Liver (tissue), 8 donors: ENCODE measurements at regions not wholly inside any gene's neighbourhood (a gene's known extent, or its start where the extent isn't known, plus 50 kb on each side); places are given as distances from the start of the nearest gene placed in this dataset.

Source experiments
- DNase-seq: peaks from one replicate; pipeline ENCODE4 v3.0.0-alpha.2; 2017; ENCODE audit warnings: low spot score
- H3K27ac ChIP-seq, 2 donors: one replicate each; pipeline ENCODE4 v1.7.0; 2013; ENCODE audit warnings: inconsistent platforms in 2 of 2, low read length in 2 of 2, control low read depth in 1 of 2, low read depth in 1 of 2, mild to moderate bottlenecking in 1 of 2
- H3K27me3 ChIP-seq, 4 donors: one replicate each; pipeline versions ENCODE4 v1.6.1 to v1.7.0; 2013; ENCODE audit warnings: low read length in 3 of 4, inconsistent platforms in 1 of 4, mild to moderate bottlenecking in 1 of 4, moderate library complexity in 1 of 4; ENCODE audit not compliant: control insufficient read depth in 4 of 4, insufficient read depth in 4 of 4
- H3K36me3 ChIP-seq, 4 donors: one replicate each; pipeline versions ENCODE4 v1.6.1 to v1.7.0; 2013; ENCODE audit warnings: low read length in 3 of 4, mild to moderate bottlenecking in 3 of 4, low read depth in 1 of 4, moderate library complexity in 1 of 4; ENCODE audit not compliant: control insufficient read depth in 4 of 4, insufficient read depth in 3 of 4
- H3K4me1 ChIP-seq, 4 donors: one replicate each; pipeline versions ENCODE4 v1.6.1 to v1.7.0; 2013; ENCODE audit warnings: low read length in 3 of 4, mild to moderate bottlenecking in 3 of 4, moderate library complexity in 1 of 4; ENCODE audit not compliant: control insufficient read depth in 4 of 4, insufficient read depth in 4 of 4
- H3K4me3 ChIP-seq, 3 donors: one replicate each; pipeline versions ENCODE4 v1.6.1 to v1.7.0; 2013; ENCODE audit warnings: low read length in 3 of 3, control low read depth in 1 of 3, low read depth in 1 of 3, mild to moderate bottlenecking in 1 of 3
- H3K9ac ChIP-seq, 2 donors: one replicate each; pipeline ENCODE4 v1.7.0; 2013; ENCODE audit warnings: low read length in 2 of 2, mild to moderate bottlenecking in 2 of 2, moderate library complexity in 2 of 2, control low read depth in 1 of 2, low read depth in 1 of 2
- H3K9me3 ChIP-seq, 4 donors: one replicate each; pipeline versions ENCODE4 v1.6.1 to v1.7.0; 2013; ENCODE audit warnings: low read length in 3 of 4; ENCODE audit not compliant: control insufficient read depth in 4 of 4
- CTCF ChIP-seq: fragments of 150-350 bp; IDR thresholded peaks from 2 replicates; pipeline ENCODE4 v1.5.1; 2017; ENCODE audit warnings: improper control_type of control experiment, low read depth, low read length; ENCODE audit not compliant: missing input control
- EGR1 ChIP-seq, 2 donors: IDR thresholded peaks; 2 replicates each; pipeline ENCODE4 v1.6.1; 2016 to 2018; ENCODE audit warnings: antibody characterized with exemption in 2 of 2, low read depth in 2 of 2
- FOXA1 ChIP-seq: IDR thresholded peaks from 2 replicates; pipeline ENCODE4 v1.6.1; 2016; ENCODE audit warnings: antibody characterized with exemption
- FOXA2 ChIP-seq: IDR thresholded peaks from 2 replicates; pipeline ENCODE4 v1.6.1; 2016; ENCODE audit warnings: antibody characterized with exemption
- HNF4A ChIP-seq, 2 donors: conservative IDR thresholded peaks; 2 replicates each; pipeline ENCODE4 v1.6.1; 2016; ENCODE audit warnings: antibody characterized with exemption in 2 of 2, mild to moderate bottlenecking in 2 of 2
- MAX ChIP-seq: IDR thresholded peaks from 2 replicates; pipeline ENCODE4 v1.6.1; 2016; ENCODE audit warnings: antibody characterized with exemption
- RAD21 ChIP-seq, 2 donors: IDR thresholded peaks; 2 replicates each; pipeline ENCODE4 v1.6.1; 2016; ENCODE audit warnings: antibody characterized with exemption in 2 of 2, mild to moderate bottlenecking in 2 of 2
- REST ChIP-seq: IDR thresholded peaks from 2 replicates; pipeline ENCODE4 v1.6.1; 2016; ENCODE audit warnings: antibody characterized with exemption, mild to moderate bottlenecking
- RXRA ChIP-seq, 2 donors: IDR thresholded peaks; 2 replicates each; pipeline ENCODE4 v1.6.1; 2017 to 2018; ENCODE audit warnings: antibody characterized with exemption in 2 of 2, mild to moderate bottlenecking in 1 of 2
- SP1 ChIP-seq: IDR thresholded peaks from 2 replicates; pipeline ENCODE4 v1.6.1; 2018; ENCODE audit warnings: antibody characterized with exemption, mild to moderate bottlenecking
- TAF1 ChIP-seq: conservative IDR thresholded peaks from 2 replicates; pipeline ENCODE4 v1.6.1; 2016; ENCODE audit warnings: antibody characterized with exemption, mild to moderate bottlenecking
- WGBS: extraction: QIAGEN DNeasy Blood & Tissue Kit; methylation state at CpG from one replicate; pipeline ENCODE4 v1.1.7; 2013; 5-methylcytosine and 5-hydroxymethylcytosine counted together
- TF ChIP-seq, protein P1 (sequence below): IDR thresholded peaks from 2 replicates; pipeline ENCODE4 v1.6.1; 2016; ENCODE audit warnings: antibody characterized with exemption
- donor health status: healthy.
- donor health status: healthy.
- donor health status: healthy.
- donor health status: healthy.
- donor health status: healthy.

DNA sequence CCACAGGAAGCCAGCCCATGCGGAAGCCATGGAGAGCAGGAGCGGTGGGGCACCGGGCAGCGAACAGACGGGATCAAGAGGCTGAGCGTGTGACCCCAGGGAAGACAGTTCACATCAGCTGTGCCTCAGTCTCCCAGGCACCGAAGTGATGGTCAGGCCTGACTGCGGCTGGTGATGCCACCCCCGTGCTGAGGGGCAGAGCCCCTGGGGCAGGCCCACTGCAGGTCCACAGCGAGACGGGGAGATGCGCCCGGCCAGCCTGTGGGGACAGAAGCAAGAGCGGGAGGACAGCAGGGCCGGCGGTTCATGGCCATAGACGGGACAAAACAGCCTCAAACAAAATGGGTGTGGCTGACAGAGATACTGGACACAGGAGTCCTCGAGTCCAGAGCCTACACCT is 93.8 kb downstream of the RIPK4 start:
- no peaks in the 10 kb centered on the region for H3K4me1 ChIP-seq
- H3K9me3 ChIP-seq, result no peaks in the 10 kb centered on the region
- no peaks in the 10 kb centered on the region for H3K36me3 ChIP-seq
- H3K9ac ChIP-seq, result no peak overlapping the region
- 92% methylated on average over 18 of the region's 18 CpGs for WGBS
- H3K27ac ChIP-seq, result no peak overlapping the region
- H3K27me3 ChIP-seq, result no peaks in the 10 kb centered on the region
- DNase-seq, result no peak
- TF ChIP-seq HNF4A (conservative IDR thresholded peaks at IDR 0.05) (no peak), FOXA2 (no peak), TAF1 (no peak), SP1 (no peak), RXRA (IDR thresholded peaks at IDR 0.05) (no peak), EGR1 (IDR thresholded peaks at IDR 0.05; ENCODE audit: low read depth in 2 of 2) (no peak), REST (no peak)
- TF ChIP-seq, protein P1, sequence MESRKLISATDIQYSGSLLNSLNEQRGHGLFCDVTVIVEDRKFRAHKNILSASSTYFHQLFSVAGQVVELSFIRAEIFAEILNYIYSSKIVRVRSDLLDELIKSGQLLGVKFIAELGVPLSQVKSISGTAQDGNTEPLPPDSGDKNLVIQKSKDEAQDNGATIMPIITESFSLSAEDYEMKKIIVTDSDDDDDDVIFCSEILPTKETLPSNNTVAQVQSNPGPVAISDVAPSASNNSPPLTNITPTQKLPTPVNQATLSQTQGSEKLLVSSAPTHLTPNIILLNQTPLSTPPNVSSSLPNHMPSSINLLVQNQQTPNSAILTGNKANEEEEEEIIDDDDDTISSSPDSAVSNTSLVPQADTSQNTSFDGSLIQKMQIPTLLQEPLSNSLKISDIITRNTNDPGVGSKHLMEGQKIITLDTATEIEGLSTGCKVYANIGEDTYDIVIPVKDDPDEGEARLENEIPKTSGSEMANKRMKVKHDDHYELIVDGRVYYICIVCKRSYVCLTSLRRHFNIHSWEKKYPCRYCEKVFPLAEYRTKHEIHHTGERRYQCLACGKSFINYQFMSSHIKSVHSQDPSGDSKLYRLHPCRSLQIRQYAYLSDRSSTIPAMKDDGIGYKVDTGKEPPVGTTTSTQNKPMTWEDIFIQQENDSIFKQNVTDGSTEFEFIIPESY, result no peak
- H3K4me3 ChIP-seq, result no peak overlapping the region

- DNase-seq, result no peak
Observed at GRCh38 chr21:41672543-41672915, 94.3 kb downstream of the RIPK4 start.

More at GRCh38 chr21:41672543-41672915, 94.3 kb downstream of the RIPK4 start:
- Histone ChIP-seq H3K4me3 (no peak overlapping the region), H3K9me3 (no peaks in the 10 kb centered on the region), H3K9ac (no peak overlapping the region), H3K27me3 (no peaks in the 10 kb centered on the region), H3K4me1 (no peaks in the 10 kb centered on the region), H3K36me3 (no peaks in the 10 kb centered on the region), H3K27ac (no peak overlapping the region)
- 88% methylated on average over 1 of the region's 1 CpG for WGBS
- TF ChIP-seq MAX (no peak), TAF1 (no peak), HNF4A (conservative IDR thresholded peaks at IDR 0.05) (no peak), RXRA (IDR thresholded peaks at IDR 0.05) (no peak), FOXA2 (no peak), SP1 (no peak), FOXA1 (no peak), EGR1 (IDR thresholded peaks at IDR 0.05; ENCODE audit: low read depth in 2 of 2) (no peak), RAD21 (IDR thresholded peaks at IDR 0.05) (no peak), REST (no peak), CTCF (no peak)
